ENCODE measurements at regions not wholly inside any gene's neighbourhood (a gene's known extent, or its start where the extent isn't known, plus 50 kb on each side); places are given as distances from the start of the nearest gene placed in this dataset.

- no peak overlapping the region for H3K27ac ChIP-seq
- no peak for TF ChIP-seq CTCF (conservative IDR thresholded peaks at IDR 0.05)
Measured at GRCh38 chr2:217285926-217286325, 426.1 kb upstream of the TNP1 start.

GRCh38 chr2:217283460-217283859 is 423.6 kb upstream of the TNP1 start:
- no peak for TF ChIP-seq CTCF (conservative IDR thresholded peaks at IDR 0.05)
- no peak overlapping the region for H3K27ac ChIP-seq

- TF ChIP-seq CTCF (conservative IDR thresholded peaks at IDR 0.05): no peak
- H3K27ac ChIP-seq: no peak overlapping the region
Measured at GRCh38 chr2:217282531-217282930, 422.7 kb upstream of the TNP1 start.

GRCh38 chr2:217279556-217279955 is 419.7 kb upstream of the TNP1 start:
- no peak overlapping the region for H3K27ac ChIP-seq
- no peak for TF ChIP-seq CTCF (conservative IDR thresholded peaks at IDR 0.05)

GRCh38 chr2:217279140-217279539 is 419.3 kb upstream of the TNP1 start:
- TF ChIP-seq CTCF (conservative IDR thresholded peaks at IDR 0.05): no peak
- H3K27ac ChIP-seq: no peak overlapping the region

GRCh38 chr2:217277646-217278398 is 418.0 kb upstream of the TNP1 start:
- H3K27ac ChIP-seq: no peak overlapping the region
- no peak for TF ChIP-seq CTCF (conservative IDR thresholded peaks at IDR 0.05)

GRCh38 chr2:217276433-217276832 is 416.6 kb upstream of the TNP1 start:
- no peak overlapping the region for H3K27ac ChIP-seq

More at GRCh38 chr2:217276433-217276832, 416.6 kb upstream of the TNP1 start:
- TF ChIP-seq CTCF (conservative IDR thresholded peaks at IDR 0.05): no peak
